K562 (cell line): ENCODE measurements at regions not wholly inside any gene's neighbourhood (a gene's known extent, or its start where the extent isn't known, plus 50 kb on each side); places are given as distances from the start of the nearest gene placed in this dataset.
A peak's percentile ranks its signal among the peaks of the same experiment; 100 is the strongest.

ENCODE experiments used
- ARID1B ChIP-seq: fragments of 450-650 bp; IDR thresholded peaks from 2 replicates; pipeline ENCODE4 v1.6.1; 2016; ENCODE audit warnings: antibody characterized with exemption, mild to moderate bottlenecking, inconsistent platforms
- CBFB ChIP-seq: sonication (generic); formaldehyde crosslinking; IDR thresholded peaks from 2 replicates; pipeline ENCODE4 v1.4.0; 2020; ENCODE audit warnings: mild to moderate bottlenecking, missing genetic modification reagents
- CREM ChIP-seq: IDR thresholded peaks from 2 replicates; pipeline ENCODE4 v1.6.1; 2014; ENCODE audit warnings: antibody characterized with exemption, low read depth
- DNMT1 ChIP-seq: fragments of 450-650 bp; IDR thresholded peaks from 2 replicates; pipeline ENCODE4 v1.6.1; 2016; ENCODE audit warnings: antibody characterized with exemption, mild to moderate bottlenecking
- ETV1 ChIP-seq: fragments of 450-650 bp; conservative IDR thresholded peaks from 2 replicates; pipeline ENCODE4 v1.6.1; 2016; ENCODE audit warnings: missing genetic modification characterization, control low read depth, low read depth, missing compliant biosample characterization
- GABPA ChIP-seq: fragments of 200-800 bp; sonication (Bioruptor generic); conservative IDR thresholded peaks from 2 replicates; pipeline ENCODE4 v1.6.1; 2016; ENCODE audit warnings: low read depth, missing genetic modification characterization, missing compliant biosample characterization
- POLR2A ChIP-seq: fragments of 450-650 bp; conservative IDR thresholded peaks from 2 replicates; pipeline ENCODE4 v1.6.1; 2016
- RCOR1 ChIP-seq, 2 experiments: IDR thresholded peaks; 2 replicates each; pipeline ENCODE4 v1.6.1; 2012; ENCODE audit warnings: low read depth in 2 of 2, low read length in 2 of 2, borderline replicate concordance in 1 of 2, improper control_type of control experiment in 1 of 2
- SMAD4 ChIP-seq: fragments of 250-450 bp; sonication (Bioruptor Pico); conservative IDR thresholded peaks from 2 replicates; pipeline ENCODE4 v1.8.0; 2021; ENCODE audit warnings: inconsistent platforms, mild to moderate bottlenecking, moderate library complexity
- SOX6 ChIP-seq: fragments of 450-650 bp; IDR thresholded peaks from 2 replicates; pipeline ENCODE4 v1.6.1; 2014; ENCODE audit warnings: mild to moderate bottlenecking
- TAL1 ChIP-seq: fragments of 450-650 bp; IDR thresholded peaks from 2 replicates; pipeline ENCODE4 v1.6.1; 2016; ENCODE audit warnings: mild to moderate bottlenecking
- TCF3 ChIP-seq: sonication (generic); formaldehyde crosslinking; IDR thresholded peaks from 2 replicates; pipeline ENCODE4 v1.4.0; 2020; ENCODE audit warnings: mild to moderate bottlenecking, missing genetic modification reagents
- TEAD1 ChIP-seq, 2 experiments: fragments of 450-650 bp in 1 of 2; sonication (generic) in 1 of 2; formaldehyde crosslinking; IDR thresholded peaks; 2 replicates each; pipeline versions ENCODE4 v1.4.0 to v1.8.0; 2020 to 2022; ENCODE audit warnings: mild to moderate bottlenecking in 2 of 2, missing genetic modification reagents in 1 of 2
- ZBTB1 ChIP-seq: sonication (generic); formaldehyde crosslinking; IDR thresholded peaks from 2 replicates; pipeline ENCODE4 v1.8.1; 2023; ENCODE audit warnings: missing genetic modification reagents, low read depth, mild to moderate bottlenecking, borderline replicate concordance
- TF ChIP-seq, protein P1 (sequence below): fragments of 450-650 bp; IDR thresholded peaks from 2 replicates; pipeline ENCODE4 v1.6.1; 2016
- TF ChIP-seq, protein P2 (sequence below): fragments of 200-600 bp; sonication (generic); IDR thresholded peaks from one replicate; pipeline ENCODE4 v1.6.1; 2012; ENCODE audit warnings: mild to moderate bottlenecking, low read depth, low read length, inconsistent platforms
- TF ChIP-seq, protein P3 (sequence below): sonication (generic); formaldehyde crosslinking; IDR thresholded peaks from 2 replicates; pipeline ENCODE4 v1.8.1; 2023; ENCODE audit warnings: mild to moderate bottlenecking, missing genetic modification reagents

DNA sequence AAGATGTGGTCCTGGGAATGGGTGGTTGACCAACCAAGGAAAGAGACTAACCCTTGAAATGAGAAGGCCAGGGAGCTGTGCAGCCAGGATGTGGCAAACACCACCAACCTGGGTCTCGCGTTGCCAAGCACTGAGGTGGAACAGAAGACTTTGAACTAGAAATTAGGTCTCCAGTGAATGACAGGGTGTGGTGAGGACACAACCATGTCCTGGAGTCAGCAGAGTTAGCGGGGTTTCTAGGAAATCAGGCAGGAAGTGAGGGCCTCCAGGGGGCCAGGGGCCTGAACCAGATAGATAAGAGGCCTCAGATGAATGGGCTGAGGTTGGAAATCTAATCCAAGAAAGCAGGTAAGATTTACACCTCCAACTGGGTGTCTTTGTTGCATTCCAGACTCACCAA is 353.3 kb upstream of the ARID1B start (continued):
- TF ChIP-seq ETV1 (tag) (no peak), POLR2A (no peak), TCF3 (CRISPR knock-in tag) (peak; percentile 27; the same call in 1 of the 2 replicates), DNMT1 (no peak), ZBTB1 (CRISPR knock-in tag) (no peak), TEAD1 (CRISPR knock-in tag; IDR thresholded peaks at IDR 0.05) (peak in 1 of 2 experiments; percentile 33; a peak in 1 of 4 replicates), ARID1B (peak; percentile 49), CREM (no peak), GABPA (tag) (peak; percentile 62), SOX6 (peak; percentile 27; the same call in 1 of the 2 replicates), TAL1 (peak; percentile 58), RCOR1 (IDR thresholded peaks at IDR 0.05; ENCODE audit: borderline replicate concordance in 1 of 2, low read depth in 2 of 2, low read length in 2 of 2) (peak in 1 of 2 experiments; percentile 86; a peak in 2 of 4 replicates), SMAD4 (peak; percentile 51; the same call in 1 of the 2 replicates), CBFB (CRISPR knock-in tag) (no peak)
- TF ChIP-seq, protein P1, sequence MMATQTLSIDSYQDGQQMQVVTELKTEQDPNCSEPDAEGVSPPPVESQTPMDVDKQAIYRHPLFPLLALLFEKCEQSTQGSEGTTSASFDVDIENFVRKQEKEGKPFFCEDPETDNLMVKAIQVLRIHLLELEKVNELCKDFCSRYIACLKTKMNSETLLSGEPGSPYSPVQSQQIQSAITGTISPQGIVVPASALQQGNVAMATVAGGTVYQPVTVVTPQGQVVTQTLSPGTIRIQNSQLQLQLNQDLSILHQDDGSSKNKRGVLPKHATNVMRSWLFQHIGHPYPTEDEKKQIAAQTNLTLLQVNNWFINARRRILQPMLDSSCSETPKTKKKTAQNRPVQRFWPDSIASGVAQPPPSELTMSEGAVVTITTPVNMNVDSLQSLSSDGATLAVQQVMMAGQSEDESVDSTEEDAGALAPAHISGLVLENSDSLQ = peak; percentile 31
- TF ChIP-seq, protein P2, sequence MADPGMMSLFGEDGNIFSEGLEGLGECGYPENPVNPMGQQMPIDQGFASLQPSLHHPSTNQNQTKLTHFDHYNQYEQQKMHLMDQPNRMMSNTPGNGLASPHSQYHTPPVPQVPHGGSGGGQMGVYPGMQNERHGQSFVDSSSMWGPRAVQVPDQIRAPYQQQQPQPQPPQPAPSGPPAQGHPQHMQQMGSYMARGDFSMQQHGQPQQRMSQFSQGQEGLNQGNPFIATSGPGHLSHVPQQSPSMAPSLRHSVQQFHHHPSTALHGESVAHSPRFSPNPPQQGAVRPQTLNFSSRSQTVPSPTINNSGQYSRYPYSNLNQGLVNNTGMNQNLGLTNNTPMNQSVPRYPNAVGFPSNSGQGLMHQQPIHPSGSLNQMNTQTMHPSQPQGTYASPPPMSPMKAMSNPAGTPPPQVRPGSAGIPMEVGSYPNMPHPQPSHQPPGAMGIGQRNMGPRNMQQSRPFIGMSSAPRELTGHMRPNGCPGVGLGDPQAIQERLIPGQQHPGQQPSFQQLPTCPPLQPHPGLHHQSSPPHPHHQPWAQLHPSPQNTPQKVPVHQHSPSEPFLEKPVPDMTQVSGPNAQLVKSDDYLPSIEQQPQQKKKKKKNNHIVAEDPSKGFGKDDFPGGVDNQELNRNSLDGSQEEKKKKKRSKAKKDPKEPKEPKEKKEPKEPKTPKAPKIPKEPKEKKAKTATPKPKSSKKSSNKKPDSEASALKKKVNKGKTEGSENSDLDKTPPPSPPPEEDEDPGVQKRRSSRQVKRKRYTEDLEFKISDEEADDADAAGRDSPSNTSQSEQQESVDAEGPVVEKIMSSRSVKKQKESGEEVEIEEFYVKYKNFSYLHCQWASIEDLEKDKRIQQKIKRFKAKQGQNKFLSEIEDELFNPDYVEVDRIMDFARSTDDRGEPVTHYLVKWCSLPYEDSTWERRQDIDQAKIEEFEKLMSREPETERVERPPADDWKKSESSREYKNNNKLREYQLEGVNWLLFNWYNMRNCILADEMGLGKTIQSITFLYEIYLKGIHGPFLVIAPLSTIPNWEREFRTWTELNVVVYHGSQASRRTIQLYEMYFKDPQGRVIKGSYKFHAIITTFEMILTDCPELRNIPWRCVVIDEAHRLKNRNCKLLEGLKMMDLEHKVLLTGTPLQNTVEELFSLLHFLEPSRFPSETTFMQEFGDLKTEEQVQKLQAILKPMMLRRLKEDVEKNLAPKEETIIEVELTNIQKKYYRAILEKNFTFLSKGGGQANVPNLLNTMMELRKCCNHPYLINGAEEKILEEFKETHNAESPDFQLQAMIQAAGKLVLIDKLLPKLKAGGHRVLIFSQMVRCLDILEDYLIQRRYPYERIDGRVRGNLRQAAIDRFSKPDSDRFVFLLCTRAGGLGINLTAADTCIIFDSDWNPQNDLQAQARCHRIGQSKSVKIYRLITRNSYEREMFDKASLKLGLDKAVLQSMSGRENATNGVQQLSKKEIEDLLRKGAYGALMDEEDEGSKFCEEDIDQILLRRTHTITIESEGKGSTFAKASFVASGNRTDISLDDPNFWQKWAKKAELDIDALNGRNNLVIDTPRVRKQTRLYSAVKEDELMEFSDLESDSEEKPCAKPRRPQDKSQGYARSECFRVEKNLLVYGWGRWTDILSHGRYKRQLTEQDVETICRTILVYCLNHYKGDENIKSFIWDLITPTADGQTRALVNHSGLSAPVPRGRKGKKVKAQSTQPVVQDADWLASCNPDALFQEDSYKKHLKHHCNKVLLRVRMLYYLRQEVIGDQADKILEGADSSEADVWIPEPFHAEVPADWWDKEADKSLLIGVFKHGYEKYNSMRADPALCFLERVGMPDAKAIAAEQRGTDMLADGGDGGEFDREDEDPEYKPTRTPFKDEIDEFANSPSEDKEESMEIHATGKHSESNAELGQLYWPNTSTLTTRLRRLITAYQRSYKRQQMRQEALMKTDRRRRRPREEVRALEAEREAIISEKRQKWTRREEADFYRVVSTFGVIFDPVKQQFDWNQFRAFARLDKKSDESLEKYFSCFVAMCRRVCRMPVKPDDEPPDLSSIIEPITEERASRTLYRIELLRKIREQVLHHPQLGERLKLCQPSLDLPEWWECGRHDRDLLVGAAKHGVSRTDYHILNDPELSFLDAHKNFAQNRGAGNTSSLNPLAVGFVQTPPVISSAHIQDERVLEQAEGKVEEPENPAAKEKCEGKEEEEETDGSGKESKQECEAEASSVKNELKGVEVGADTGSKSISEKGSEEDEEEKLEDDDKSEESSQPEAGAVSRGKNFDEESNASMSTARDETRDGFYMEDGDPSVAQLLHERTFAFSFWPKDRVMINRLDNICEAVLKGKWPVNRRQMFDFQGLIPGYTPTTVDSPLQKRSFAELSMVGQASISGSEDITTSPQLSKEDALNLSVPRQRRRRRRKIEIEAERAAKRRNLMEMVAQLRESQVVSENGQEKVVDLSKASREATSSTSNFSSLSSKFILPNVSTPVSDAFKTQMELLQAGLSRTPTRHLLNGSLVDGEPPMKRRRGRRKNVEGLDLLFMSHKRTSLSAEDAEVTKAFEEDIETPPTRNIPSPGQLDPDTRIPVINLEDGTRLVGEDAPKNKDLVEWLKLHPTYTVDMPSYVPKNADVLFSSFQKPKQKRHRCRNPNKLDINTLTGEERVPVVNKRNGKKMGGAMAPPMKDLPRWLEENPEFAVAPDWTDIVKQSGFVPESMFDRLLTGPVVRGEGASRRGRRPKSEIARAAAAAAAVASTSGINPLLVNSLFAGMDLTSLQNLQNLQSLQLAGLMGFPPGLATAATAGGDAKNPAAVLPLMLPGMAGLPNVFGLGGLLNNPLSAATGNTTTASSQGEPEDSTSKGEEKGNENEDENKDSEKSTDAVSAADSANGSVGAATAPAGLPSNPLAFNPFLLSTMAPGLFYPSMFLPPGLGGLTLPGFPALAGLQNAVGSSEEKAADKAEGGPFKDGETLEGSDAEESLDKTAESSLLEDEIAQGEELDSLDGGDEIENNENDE = no peak
- TF ChIP-seq, protein P3, sequence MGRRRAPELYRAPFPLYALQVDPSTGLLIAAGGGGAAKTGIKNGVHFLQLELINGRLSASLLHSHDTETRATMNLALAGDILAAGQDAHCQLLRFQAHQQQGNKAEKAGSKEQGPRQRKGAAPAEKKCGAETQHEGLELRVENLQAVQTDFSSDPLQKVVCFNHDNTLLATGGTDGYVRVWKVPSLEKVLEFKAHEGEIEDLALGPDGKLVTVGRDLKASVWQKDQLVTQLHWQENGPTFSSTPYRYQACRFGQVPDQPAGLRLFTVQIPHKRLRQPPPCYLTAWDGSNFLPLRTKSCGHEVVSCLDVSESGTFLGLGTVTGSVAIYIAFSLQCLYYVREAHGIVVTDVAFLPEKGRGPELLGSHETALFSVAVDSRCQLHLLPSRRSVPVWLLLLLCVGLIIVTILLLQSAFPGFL (CRISPR knock-in tag) = no peak
